ENCODE measurements at regions not wholly inside any gene's neighbourhood (a gene's known extent, or its start where the extent isn't known, plus 50 kb on each side); places are given as distances from the start of the nearest gene placed in this dataset.

DNA sequence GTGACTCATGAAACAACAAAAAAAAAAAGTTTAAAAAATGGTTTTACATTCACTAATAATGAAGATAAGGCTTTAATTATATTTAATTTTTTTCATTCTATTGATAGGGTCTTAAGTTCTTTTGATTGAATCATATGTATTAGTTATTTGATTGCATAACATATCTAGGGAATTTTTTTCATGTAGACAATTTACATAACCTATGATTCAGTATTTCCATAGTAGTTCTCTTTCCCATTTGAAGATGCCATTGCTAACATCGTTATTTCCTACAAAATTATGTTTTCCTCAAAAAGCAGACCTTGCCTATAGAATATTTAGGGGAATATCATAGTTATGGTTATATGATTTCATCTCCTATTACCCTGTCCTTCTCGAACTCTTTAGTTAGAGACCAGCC is 463.4 kb downstream of the TFAP2B start:
- DNase-seq (ENCODE audit: low read depth, low spot score) (no peak), FAIRE-seq (no peak)
- no peaks in the 10 kb centered on the region for H3K9me1 ChIP-seq (ENCODE audit: control insufficient read depth, extremely low read depth, insufficient read depth, low read length)
- H2AFZ ChIP-seq (ENCODE audit: control insufficient read depth, low read length): no peak overlapping the region
- H3K9me3 ChIP-seq (ENCODE audit: control insufficient read depth, low read depth, low read length): no peaks in the 10 kb centered on the region
- no peak overlapping the region for H3K4me2 ChIP-seq (ENCODE audit: control insufficient read depth, extremely low read depth, insufficient read depth, low read depth, low read length)
- H3K27me3 ChIP-seq (ENCODE audit: control insufficient read depth, extremely low read depth, insufficient read depth, low read length): no peaks in the 10 kb centered on the region
- H3K36me3 ChIP-seq (ENCODE audit: control insufficient read depth in 2 of 2, extremely low read depth in 1 of 2, insufficient read depth in 2 of 2, low read length in 2 of 2): no peaks in the 10 kb centered on the region
- no peak overlapping the region for H3K9ac ChIP-seq (ENCODE audit: control insufficient read depth, extremely low read depth, insufficient read depth, low read length)
- H3K79me2 ChIP-seq (ENCODE audit: control insufficient read depth, insufficient read depth, low read length): no peaks in the 10 kb centered on the region
- H4K20me1 ChIP-seq (ENCODE audit: control insufficient read depth, extremely low read depth, insufficient read depth, low read length): no peaks in the 10 kb centered on the region
- TF ChIP-seq, protein P1, sequence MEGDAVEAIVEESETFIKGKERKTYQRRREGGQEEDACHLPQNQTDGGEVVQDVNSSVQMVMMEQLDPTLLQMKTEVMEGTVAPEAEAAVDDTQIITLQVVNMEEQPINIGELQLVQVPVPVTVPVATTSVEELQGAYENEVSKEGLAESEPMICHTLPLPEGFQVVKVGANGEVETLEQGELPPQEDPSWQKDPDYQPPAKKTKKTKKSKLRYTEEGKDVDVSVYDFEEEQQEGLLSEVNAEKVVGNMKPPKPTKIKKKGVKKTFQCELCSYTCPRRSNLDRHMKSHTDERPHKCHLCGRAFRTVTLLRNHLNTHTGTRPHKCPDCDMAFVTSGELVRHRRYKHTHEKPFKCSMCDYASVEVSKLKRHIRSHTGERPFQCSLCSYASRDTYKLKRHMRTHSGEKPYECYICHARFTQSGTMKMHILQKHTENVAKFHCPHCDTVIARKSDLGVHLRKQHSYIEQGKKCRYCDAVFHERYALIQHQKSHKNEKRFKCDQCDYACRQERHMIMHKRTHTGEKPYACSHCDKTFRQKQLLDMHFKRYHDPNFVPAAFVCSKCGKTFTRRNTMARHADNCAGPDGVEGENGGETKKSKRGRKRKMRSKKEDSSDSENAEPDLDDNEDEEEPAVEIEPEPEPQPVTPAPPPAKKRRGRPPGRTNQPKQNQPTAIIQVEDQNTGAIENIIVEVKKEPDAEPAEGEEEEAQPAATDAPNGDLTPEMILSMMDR (optimal IDR thresholded peaks at IDR 0.05 in 1 of 3, IDR thresholded peaks at IDR 0.05 in 1 of 3, conservative IDR thresholded peaks at IDR 0.05 in 1 of 3; ENCODE audit: extremely low read depth in 1 of 3, insufficient read depth in 2 of 3, low read length in 3 of 3): no peak
- TF ChIP-seq EZH2 (IDR thresholded peaks at IDR 0.05; ENCODE audit: low read length): no peak
- no peaks in the 10 kb centered on the region for H3K4me1 ChIP-seq (ENCODE audit: control insufficient read depth, extremely low read depth, insufficient read depth, low read length)
- dilution Hi-C loops (cut with MboI; ENCODE audit: extremely low pct_ligation_motif_present, low sequenced_read_pairs): no loop called here
- H3K27ac ChIP-seq (ENCODE audit: control insufficient read depth, insufficient read depth, low read length): no peak overlapping the region
- no peak overlapping the region for H3K4me3 ChIP-seq (ENCODE audit: control insufficient read depth in 2 of 3, extremely low read depth in 1 of 3, insufficient read depth in 2 of 3, low read depth in 1 of 3, low read length in 3 of 3)

DNA sequence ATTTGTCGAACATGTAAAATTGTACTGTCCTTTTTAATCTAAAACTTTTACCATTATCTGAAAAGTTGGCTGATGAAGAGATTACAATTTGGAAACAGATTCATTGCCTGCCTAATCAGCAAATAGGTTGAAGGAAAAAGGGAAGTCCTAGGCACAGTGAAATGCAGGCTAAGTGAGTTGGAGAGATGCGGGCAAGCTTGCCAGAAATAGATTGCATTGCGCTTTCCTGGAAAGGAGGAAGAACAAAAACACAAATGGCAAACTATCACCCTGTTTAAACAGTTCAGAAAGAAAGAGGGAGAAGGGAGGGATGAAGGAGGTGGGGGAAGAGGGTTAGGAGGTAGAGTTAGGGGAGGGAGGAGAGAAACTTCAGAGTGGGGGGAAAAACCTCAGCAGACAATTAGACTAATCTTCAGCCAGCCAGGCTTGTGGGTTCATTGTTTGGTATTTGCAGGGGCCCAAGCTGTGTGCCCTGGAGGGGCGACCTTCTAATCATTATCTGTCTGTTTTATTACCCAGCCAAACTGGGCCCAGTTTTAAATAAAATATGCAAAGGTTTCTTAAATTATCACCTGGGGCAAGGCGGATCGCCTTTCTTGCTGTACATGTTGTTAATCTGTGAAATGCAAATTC is 465.2 kb downstream of the TFAP2B start:
- Histone ChIP-seq H3K9ac (ENCODE audit: control insufficient read depth, extremely low read depth, insufficient read depth, low read length) (no peak overlapping the region), H3K9me1 (ENCODE audit: control insufficient read depth, extremely low read depth, insufficient read depth, low read length) (no peaks in the 10 kb centered on the region), H3K9me3 (ENCODE audit: control insufficient read depth, low read depth, low read length) (no peaks in the 10 kb centered on the region), H3K36me3 (ENCODE audit: control insufficient read depth in 2 of 2, extremely low read depth in 1 of 2, insufficient read depth in 2 of 2, low read length in 2 of 2) (no peaks in the 10 kb centered on the region), H3K79me2 (ENCODE audit: control insufficient read depth, insufficient read depth, low read length) (no peaks in the 10 kb centered on the region), H4K20me1 (ENCODE audit: control insufficient read depth, extremely low read depth, insufficient read depth, low read length) (no peaks in the 10 kb centered on the region), H3K4me1 (ENCODE audit: control insufficient read depth, extremely low read depth, insufficient read depth, low read length) (no peaks in the 10 kb centered on the region), H3K4me3 (ENCODE audit: control insufficient read depth in 2 of 3, extremely low read depth in 1 of 3, insufficient read depth in 2 of 3, low read depth in 1 of 3, low read length in 3 of 3) (no peak overlapping the region), H2AFZ (ENCODE audit: control insufficient read depth, low read length) (no peak overlapping the region), H3K27me3 (ENCODE audit: control insufficient read depth, extremely low read depth, insufficient read depth, low read length) (no peaks in the 10 kb centered on the region), H3K4me2 (ENCODE audit: control insufficient read depth, extremely low read depth, insufficient read depth, low read depth, low read length) (no peak overlapping the region), H3K27ac (ENCODE audit: control insufficient read depth, insufficient read depth, low read length) (no peak overlapping the region)
- TF ChIP-seq EZH2 (IDR thresholded peaks at IDR 0.05; ENCODE audit: low read length): no peak
- DNase-seq (ENCODE audit: low read depth, low spot score) (no peak), FAIRE-seq (no peak)
- dilution Hi-C loops (cut with MboI; ENCODE audit: extremely low pct_ligation_motif_present, low sequenced_read_pairs): no loop called here

DNA sequence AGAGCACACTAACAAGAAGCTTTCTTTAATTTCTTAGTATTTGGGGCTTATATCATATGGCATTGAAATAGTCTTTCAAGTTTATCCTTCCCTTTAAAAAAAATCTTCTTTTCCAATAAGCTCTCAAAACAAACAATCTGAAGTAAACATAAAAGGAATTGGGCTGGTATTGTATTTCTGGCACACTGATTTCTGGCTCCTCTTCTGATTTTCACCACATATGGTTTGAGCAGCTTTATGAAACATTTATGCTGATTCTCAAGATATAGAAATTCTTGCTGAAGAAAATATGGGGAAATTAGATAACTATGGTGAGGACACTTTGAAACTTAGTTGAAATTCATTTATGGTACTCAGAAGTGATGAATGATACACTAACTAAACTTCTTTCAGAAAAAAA is 467.2 kb downstream of the TFAP2B start:
- H3K4me3 ChIP-seq (ENCODE audit: control insufficient read depth in 2 of 3, extremely low read depth in 1 of 3, insufficient read depth in 2 of 3, low read depth in 1 of 3, low read length in 3 of 3): no peak overlapping the region
- no peak overlapping the region for H3K9ac ChIP-seq (ENCODE audit: control insufficient read depth, extremely low read depth, insufficient read depth, low read length)
- H4K20me1 ChIP-seq (ENCODE audit: control insufficient read depth, extremely low read depth, insufficient read depth, low read length): no peaks in the 10 kb centered on the region
- dilution Hi-C loops (cut with MboI; ENCODE audit: extremely low pct_ligation_motif_present, low sequenced_read_pairs): no loop called here
- DNase-seq (ENCODE audit: low read depth, low spot score): no peak
- H3K9me3 ChIP-seq (ENCODE audit: control insufficient read depth, low read depth, low read length): no peaks in the 10 kb centered on the region
- H2AFZ ChIP-seq (ENCODE audit: control insufficient read depth, low read length): no peak overlapping the region
- H3K27ac ChIP-seq (ENCODE audit: control insufficient read depth, insufficient read depth, low read length): no peak overlapping the region
- no peaks in the 10 kb centered on the region for H3K36me3 ChIP-seq (ENCODE audit: control insufficient read depth in 2 of 2, extremely low read depth in 1 of 2, insufficient read depth in 2 of 2, low read length in 2 of 2)
- H3K4me2 ChIP-seq (ENCODE audit: control insufficient read depth, extremely low read depth, insufficient read depth, low read depth, low read length): no peak overlapping the region
- H3K79me2 ChIP-seq (ENCODE audit: control insufficient read depth, insufficient read depth, low read length): no peaks in the 10 kb centered on the region
- no peaks in the 10 kb centered on the region for H3K4me1 ChIP-seq (ENCODE audit: control insufficient read depth, extremely low read depth, insufficient read depth, low read length)
- no peak for TF ChIP-seq EZH2 (IDR thresholded peaks at IDR 0.05; ENCODE audit: low read length)
- TF ChIP-seq, protein P1 (optimal IDR thresholded peaks at IDR 0.05 in 1 of 3, IDR thresholded peaks at IDR 0.05 in 1 of 3, conservative IDR thresholded peaks at IDR 0.05 in 1 of 3; ENCODE audit: extremely low read depth in 1 of 3, insufficient read depth in 2 of 3, low read length in 3 of 3): no peak
- no peak for FAIRE-seq
- no peaks in the 10 kb centered on the region for H3K9me1 ChIP-seq (ENCODE audit: control insufficient read depth, extremely low read depth, insufficient read depth, low read length)
- H3K27me3 ChIP-seq (ENCODE audit: control insufficient read depth, extremely low read depth, insufficient read depth, low read length): no peaks in the 10 kb centered on the region

Measured in keratinocyte (primary cell).